NCI-H460 (cell line): ENCODE measurements at regions not wholly inside any gene's neighbourhood (a gene's known extent, or its start where the extent isn't known, plus 50 kb on each side); places are given as distances from the start of the nearest gene placed in this dataset.

Experiments
- DNase-seq: peaks from one replicate; pipeline ENCODE4 v3.0.0-alpha.2; 2016; ENCODE audit warnings: low read depth; ENCODE audit errors: extremely low read depth

- DNase-seq, result no peak
Observed at GRCh38 chr2:13005761-13006335, 289.1 kb downstream of the TRIB2 start.

GRCh38 chr2:13006426-13006825, 289.7 kb downstream of the TRIB2 start:
- no peak for DNase-seq

DNA sequence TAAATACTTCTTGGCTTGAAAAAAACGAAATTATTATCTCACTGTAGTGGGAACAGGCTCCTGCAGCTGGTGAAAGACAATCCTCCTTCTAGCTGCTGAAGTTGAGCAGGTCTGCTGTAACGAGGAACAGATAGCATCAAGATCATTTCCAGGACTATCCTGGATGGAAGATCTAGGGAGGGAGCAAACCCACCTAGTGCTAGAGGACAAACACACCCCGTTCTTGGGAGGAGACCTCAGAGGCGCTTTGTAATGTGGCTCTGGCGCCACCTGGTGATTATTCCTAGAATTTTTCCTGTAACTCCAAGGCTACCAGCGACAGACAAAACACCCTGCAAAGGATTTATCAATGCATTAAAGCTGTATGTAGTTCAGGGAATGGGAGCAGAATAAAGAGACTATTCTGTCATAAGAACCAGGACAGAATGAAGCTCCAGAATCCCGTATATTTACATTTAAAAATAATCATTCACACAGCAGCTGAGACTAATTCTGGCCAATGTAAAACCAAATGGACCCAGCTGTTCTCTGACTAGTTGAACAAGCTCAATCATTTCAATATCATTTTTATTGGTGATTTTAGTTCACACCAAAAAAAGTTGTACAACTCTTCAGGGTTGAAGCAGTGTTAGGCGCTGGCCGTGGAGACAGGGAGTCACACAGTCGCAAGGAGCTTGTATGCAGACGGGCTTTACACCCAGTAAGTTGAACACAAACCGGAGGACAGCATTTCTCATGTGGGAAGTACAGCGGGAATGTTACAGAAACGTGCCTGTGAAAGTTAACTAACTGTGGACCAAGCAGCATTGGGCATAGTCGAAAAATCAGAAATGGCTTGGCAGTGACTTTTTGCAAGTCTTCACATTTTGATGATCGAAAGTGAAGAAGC, 290.3 kb downstream of the TRIB2 start:
- DNase-seq, result peak; percentile 63

- no peak for DNase-seq
Observed at GRCh38 chr2:13009027-13009642, 292.4 kb downstream of the TRIB2 start.

DNA sequence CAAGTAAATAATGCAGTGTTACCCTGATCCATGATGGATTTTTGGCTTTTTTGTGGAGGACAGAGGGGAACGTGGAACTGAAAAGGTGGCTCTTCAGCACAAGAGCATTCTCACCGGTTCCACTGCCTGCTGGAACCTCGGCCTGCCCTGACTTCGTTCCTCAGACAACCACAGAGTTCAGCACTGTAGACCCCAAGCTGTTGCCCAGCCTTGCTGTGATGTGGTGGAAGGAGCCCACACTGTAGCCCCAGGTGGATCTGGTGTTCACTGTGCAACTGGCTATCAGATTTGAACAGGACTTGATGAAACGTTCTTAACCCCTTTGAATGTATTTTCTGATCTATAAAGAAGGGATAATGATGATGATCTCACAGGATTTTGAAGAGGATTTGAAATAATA, 293.5 kb downstream of the TRIB2 start:
- DNase-seq, result no peak

DNA sequence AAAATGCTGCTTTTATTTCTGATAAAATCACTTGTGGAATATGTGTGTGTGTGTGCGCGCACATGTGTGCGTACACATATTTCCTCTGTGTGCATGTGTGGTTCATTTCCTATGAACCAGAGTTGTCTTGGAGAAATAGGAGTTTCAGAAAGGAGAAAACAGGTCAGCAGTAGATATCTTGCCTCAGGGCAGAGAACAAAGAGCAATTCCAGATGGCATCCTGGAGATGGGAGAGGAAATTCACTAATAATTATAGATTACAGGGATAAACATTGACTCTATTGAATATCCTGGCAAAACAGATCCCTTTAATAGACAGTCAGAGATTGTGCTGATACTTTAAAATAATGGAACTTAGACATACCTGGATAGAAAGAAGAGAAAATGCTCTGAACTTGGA, 298.0 kb downstream of the TRIB2 start:
- DNase-seq, result no peak

- DNase-seq, result no peak
Observed at GRCh38 chr2:13015532-13016320, 299.0 kb downstream of the TRIB2 start.

DNA sequence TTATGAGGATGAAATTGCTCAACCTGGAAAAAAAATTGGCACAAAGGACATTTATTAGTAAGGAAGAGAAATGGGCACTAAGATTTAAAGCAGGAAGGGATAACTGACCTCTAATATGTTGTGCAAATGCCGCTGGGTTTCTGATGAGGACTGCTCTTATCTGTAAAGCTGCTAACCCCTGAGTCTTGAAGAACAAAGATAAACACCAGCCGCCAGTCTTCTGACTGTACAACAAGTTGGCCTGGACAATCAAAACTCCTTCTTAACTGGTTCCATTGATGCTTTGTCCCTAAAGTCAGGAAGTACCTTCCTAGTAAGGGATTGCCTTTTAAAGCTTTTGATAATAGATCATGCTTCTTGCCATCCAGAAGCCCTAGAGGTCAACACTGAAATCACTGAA, 301.8 kb downstream of the TRIB2 start:
- no peak for DNase-seq

DNA sequence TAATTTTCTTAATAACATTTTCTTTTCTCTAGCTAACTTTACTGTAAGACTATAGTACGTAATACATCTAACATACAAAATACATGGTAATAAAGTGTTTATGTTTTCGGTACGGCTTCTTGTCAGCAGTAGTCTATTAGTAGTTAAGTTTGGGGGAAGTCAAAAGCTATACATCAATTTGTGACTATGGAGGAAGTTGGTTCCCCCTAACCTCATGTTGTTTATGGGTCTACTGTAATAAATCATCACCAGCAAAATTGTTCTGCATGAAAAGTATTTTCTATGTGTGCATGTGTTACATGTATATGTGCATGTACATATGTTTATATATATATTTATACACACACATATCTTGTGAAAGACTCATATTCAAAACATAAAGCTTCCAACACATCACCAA, 303.0 kb downstream of the TRIB2 start:
- DNase-seq, result no peak

DNA sequence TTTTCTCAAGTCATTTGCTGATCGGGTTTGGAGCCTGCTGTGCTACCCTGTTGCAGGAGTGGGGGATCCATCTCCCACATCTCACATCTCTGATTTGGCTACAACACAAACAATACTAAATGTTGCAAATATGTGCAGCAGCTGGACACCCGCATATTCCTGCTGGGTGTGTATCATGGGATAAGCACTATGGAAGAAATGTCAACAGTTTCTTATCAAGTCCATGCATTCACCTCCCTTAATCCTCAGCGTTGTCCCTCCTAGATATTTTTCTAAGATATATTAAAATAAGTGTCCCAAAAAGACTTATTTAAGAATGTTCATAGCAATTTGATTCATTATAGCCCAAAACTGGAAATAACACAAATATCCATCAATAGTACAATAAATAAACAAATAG, 303.7 kb downstream of the TRIB2 start:
- DNase-seq, result no peak

DNA sequence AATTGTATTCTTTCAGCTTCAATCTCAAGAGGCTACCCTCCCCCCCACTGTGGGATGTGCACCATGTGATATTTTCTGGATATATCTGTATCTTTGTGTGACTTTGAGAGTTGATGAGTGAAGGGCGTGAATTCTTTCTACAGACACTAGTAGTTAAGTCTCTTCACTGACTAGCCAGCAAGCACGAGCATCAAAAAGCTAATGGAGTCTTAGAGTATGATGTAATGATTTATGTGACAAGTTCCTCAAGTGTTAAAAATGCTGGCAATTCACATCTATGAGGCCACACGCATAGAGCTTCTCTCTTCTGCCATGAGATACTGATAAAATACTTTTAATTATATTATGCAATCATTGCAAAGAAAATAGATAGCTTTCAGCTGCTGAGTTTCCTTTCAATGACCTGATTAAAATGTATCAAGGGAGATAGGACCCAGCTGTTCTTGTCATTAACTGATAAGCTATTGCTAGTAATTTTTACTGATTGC, 304.8 kb downstream of the TRIB2 start:
- DNase-seq, result no peak

GRCh38 chr2:13030606-13031005, 313.9 kb downstream of the TRIB2 start:
- no peak for DNase-seq

DNA sequence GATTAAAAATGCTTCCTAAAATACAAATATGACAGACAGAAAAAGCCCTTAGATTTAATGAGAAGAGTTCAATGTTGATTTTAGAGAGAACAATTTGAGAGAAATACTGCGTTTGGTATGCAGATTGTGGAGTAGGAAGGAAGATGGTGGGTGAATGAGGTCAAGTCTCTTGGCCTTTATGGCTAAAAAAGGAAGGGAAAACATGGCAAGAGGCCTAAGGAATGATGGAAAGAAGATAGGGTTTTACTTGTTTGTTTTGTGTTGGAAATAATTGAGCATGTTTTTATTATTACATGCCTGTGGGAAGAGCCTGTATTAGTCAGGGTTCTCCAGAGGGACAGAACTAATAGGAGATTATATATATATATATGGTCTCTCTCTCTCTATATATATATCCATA, 318.1 kb downstream of the TRIB2 start:
- no peak for DNase-seq

GRCh38 chr2:13035866-13036265, 319.1 kb downstream of the TRIB2 start:
- no peak for DNase-seq

DNA sequence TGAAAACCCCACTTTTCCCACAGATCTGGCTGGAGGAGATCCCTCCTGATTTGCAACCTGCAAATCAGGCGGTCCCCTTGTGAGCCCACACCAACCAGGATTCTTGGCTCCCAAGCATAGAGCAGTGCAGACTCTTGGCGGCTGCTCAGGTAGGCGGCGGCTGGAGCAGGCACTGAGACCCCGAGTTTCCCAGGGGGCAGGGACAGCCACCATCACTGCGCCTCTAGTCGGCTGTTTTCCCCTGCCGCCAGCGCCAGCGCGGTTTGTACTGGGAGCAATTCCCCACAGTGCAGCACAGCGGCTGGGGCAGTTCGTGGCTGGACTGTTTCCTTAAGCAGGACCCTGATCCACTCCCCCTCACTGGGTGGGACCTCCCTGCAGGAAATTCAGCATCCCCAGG, 323.3 kb downstream of the TRIB2 start:
- DNase-seq, result no peak

DNA sequence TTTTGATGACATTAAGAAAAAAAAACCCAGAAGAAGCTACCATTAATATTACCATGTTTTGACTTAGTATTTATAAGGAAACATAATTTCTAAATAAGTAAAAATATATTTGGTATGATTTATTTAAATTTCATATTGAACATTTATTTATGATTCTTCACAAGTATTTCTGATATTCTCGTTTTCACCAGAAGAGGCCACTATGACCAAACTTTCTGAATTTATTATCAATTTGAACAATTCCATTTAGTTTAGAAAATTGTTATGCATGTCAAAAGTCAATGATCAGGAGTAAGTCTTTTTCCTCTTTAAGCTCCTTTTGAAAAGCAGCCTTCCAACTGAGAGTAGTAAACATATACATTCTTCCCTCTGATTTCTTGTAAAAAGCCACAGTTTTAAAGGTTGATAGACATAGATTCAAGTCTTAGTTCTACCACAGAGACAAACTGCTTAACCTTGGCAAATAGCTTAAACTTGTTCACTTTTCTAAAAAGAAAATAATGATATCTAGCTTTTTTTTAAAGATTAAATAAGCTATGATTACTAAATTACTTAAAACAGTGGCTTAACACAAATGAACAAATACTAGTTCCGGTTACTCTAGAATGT, 329.9 kb downstream of the TRIB2 start:
- DNase-seq, result peak; percentile 16

GRCh38 chr2:13050764-13051163, 334.0 kb downstream of the TRIB2 start:
- peak; percentile 47 for DNase-seq

DNA sequence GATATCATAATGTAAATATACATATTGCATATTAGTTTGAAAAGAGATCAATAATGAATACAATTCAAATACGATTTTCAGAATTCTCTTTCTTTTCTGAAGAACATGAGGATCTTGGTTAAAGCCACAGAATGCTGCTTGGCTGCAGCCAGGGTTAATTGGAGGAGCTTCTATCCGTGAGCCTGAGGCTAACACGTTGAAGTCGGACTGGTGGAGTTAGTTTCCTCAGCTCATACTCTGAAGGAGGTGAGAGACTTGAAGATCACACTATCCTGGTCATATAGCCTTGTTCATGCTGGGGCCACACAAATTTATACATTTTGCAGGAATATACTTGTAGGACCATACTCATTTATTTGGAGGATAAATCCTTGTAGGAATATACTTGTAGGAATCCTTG, 335.8 kb downstream of the TRIB2 start:
- no peak for DNase-seq

DNA sequence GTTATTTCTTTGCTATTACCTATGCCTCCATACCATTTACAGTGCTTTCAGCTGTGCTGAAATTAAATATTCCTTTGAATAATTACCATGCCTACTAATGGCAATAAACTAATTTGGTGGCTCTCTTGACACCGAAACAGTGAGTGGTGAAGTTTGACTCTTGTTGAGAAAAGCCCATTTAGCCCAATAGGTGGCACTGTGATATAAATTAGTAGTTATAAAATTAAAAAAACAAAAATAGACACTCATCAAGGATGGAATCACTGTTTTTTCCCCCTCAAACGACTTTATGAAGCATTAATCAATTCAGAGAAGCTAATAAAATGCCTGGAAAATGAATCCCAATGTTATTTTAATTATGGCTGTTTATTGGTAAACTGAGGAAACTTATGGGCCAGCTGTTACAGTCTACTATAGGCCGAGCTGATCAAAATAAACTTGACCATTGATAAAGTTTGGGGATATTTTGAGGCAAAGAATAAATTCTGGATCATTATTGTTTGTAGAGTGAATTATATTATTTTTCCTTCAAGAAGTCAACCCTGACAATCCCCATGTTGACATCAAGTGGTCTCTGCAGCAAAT, 339.6 kb downstream of the TRIB2 start:
- DNase-seq, result peak; percentile 17

- no peak for DNase-seq
Observed at GRCh38 chr2:13057671-13058070, 340.9 kb downstream of the TRIB2 start.
